Erythroblast (primary cell): ENCODE measurements at regions not wholly inside any gene's neighbourhood (a gene's known extent, or its start where the extent isn't known, plus 50 kb on each side); places are given as distances from the start of the nearest gene placed in this dataset.

Experiments used
- DNase-seq, 2 experiments: peaks; one replicate each; lab custom pipeline; 2025; lab: John Stamatoyannopoulos, UW
- GATA1 ChIP-seq: IDR thresholded peaks from 2 replicates; pipeline ENCODE4 v1.6.1; 2011; ENCODE audit warnings: low read depth, mild to moderate bottlenecking, control low read depth, low read length, moderate library complexity
- POLR2A ChIP-seq: IDR thresholded peaks from 2 replicates; pipeline ENCODE4 v1.6.1; 2011; ENCODE audit warnings: mild to moderate bottlenecking, low read length

DNA sequence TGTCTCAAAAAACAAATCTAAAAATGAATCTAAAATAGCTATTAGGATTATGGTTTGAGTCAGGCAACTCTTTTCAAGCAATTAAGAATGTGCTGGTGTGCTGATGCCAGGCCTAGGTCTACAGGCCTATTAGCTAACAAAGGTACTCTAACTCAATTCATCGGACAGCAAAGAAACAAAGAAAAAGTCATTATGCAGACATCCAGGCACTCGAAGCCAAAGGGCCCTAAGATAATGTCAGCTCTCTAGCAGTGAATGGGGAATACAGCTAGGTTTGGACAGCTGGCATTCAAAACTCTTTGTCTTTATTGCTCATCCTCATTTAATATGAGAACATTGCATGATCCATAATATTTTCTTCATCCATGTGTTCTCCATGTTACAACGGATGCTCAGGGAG lies 108.5 kb downstream of the TMEM114 start:
- DNase-seq, result no peak
- TF ChIP-seq POLR2A (no peak), GATA1 (no peak)

DNA sequence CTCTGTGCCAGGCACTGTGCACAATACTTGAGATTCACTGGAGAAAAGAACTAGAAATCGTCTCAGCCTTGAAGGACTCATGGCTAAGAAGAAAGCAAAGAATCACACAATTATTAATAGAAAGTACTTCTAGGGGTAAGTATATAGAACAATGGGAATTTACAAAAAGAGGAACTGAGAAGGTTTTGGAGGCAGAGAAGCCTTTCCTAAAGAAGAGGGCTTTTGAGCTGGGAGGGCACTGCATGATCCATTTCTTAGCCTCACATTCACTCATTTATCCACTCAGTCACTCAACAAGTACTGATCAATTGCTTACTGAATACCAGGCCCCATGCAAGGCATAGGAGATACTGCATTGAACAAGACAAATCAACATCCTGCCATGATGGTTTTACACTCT lies 113.5 kb downstream of the TMEM114 start:
- TF ChIP-seq POLR2A (no peak), GATA1 (no peak)
- DNase-seq, result no peak

DNA sequence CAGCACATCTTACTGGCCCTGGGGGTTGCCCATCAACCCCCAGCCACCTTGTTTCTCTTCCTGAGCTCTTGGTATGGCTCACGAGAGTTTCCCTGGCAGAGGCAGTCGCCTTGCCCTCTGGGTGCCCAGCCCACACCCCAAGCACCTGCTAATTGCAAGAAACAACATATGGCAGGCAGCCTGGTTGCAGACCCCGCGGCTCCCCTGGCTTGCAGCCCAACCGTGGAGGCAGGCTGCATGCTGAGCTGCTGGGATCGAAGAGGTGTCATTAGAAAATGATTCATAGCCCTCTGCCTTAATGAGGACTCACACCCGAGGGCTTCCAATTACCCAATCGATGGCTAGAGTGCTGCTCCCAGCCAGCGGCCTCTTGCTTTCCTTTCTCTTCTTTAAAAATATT lies 115.7 kb downstream of the TMEM114 start:
- DNase-seq, result no peak
- no peak for TF ChIP-seq POLR2A
- TF ChIP-seq GATA1, result no peak

DNA sequence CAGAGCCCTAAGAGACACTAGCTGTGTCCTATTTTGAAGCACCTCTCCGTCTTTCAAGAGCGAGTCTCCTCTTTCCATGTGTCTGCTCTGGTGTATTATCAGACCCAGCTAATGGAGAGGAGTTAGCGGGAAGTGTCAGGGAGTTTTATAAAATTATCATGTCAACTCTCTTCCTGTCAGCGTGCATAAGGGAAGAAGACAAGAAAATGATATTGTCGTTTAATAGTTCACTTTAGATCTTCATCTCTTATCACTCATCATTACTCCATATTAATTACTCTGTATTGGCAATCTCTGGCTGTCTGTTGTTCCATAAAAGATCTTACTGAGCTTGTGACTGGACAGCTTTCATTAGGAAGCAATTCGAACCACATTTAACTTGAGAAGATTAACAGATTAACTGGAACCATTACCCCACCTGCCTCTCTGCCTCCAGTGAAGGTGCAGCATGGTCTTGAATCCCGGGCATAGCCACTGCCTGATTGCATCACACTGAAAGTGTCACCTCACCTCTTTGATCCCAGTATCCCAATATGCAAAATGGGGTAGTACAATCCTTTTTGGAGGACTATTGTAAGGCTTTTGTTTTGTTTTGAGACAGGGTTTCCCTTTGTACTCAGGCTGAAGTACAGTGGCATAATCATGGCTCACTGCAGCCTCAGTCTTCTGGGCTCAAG lies 121.1 kb downstream of the TMEM114 start:
- TF ChIP-seq GATA1 (no peak), POLR2A (no peak)
- no peak for DNase-seq

DNA sequence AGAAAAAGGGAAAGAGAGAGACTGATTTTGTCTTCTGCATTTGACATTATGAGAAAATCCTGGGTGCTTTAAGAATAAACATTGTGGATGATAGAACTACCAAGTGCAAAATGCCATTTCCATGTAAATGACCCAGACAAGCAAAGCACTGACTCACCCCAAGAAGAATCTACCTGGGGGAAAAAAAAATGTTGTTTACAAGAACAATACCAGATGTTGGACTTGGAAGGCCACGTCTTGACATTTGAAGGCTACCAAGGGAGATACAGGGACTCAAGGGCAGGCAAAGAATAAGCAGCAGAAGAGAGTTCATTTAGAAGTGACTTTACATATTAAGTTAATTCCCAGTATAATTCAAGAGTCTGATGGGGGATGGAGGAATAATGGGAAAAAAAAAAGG lies 125.3 kb downstream of the TMEM114 start:
- TF ChIP-seq POLR2A, result no peak
- TF ChIP-seq GATA1, result no peak
- no peak for DNase-seq

GRCh38 chr16:8459085-8459733 lies 131.1 kb downstream of the TMEM114 start:
- TF ChIP-seq POLR2A (no peak), GATA1 (no peak)
- DNase-seq, result no peak

- TF ChIP-seq POLR2A (no peak), GATA1 (no peak)
- DNase-seq, result no peak
Observed at GRCh38 chr16:8458481-8459046, 131.7 kb downstream of the TMEM114 start.

GRCh38 chr16:8453359-8453758 lies 137.0 kb downstream of the TMEM114 start:
- TF ChIP-seq POLR2A, result no peak
- TF ChIP-seq GATA1, result no peak
- no peak for DNase-seq

DNA sequence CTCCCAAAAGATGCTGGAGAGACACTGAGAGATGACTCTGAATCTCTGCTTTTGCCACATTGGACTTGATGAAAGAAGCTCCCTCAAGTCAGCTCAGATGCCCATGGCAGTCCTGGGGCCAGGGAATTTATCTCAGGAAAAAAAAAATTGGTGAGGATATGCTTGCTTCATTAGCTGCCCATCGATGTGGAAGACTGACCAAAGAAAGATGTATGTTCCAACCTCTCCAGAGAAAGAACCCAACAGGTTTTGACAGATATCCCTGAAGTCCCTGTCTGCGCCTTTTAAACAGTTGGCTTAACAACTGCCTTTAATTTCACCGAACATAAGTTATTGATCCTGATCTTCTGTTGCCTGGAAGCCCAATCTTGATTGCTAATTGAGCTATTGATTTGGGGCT lies 137.4 kb downstream of the TMEM114 start:
- no peak for DNase-seq
- no peak for TF ChIP-seq POLR2A
- TF ChIP-seq GATA1, result no peak

DNA sequence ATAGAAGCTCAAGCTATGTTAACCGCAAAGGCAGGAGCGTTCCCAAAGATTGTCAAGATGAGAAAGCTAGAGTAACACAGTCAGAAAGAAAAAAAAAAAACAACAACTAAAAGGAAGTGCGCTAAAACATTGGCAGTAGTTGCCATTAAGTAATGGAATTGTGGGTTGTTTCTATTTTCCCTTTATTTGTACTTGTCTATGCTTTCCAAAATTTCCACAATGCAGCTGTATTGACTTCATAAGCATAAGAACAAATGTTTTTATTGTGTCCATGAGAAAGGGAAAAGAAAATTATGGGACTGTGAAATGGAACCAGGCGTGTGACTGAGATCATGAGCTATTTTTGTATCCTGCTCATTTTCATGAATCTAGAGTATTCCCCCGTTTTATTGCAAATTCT lies 153.4 kb downstream of the TMEM114 start:
- no peak for DNase-seq
- no peak for TF ChIP-seq POLR2A
- TF ChIP-seq GATA1, result no peak

DNA sequence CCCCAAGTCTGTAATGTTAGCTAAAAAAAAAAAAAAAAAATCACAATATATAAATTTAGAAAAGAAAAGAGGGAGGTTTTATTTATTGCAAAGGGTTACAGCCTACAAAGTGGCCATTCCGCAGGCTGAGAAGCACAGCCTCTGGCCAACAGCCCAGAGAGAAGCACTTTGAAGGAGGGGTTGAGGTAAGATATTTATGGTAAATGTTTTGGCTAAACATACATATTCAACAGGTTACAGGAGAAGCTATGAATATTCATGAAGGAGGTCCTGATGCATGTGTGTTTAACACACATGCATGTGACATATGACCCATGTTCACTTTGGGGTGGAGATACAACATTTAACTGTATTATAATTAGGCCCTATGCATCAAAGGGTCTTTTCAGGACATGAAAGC lies 158.5 kb downstream of the TMEM114 start:
- no peak for DNase-seq
- TF ChIP-seq POLR2A, result no peak
- TF ChIP-seq GATA1, result no peak

GRCh38 chr16:8430401-8430800 lies 159.9 kb downstream of the TMEM114 start:
- DNase-seq, result no peak
- TF ChIP-seq GATA1 (no peak), POLR2A (no peak)

- no peak for DNase-seq
- TF ChIP-seq GATA1 (no peak), POLR2A (no peak)
Observed at GRCh38 chr16:8426569-8426968, 163.7 kb downstream of the TMEM114 start.

- no peak for DNase-seq
- TF ChIP-seq GATA1, result no peak
- TF ChIP-seq POLR2A, result no peak
Observed at GRCh38 chr16:8417145-8417544, 173.2 kb downstream of the TMEM114 start.

- no peak for DNase-seq
- TF ChIP-seq POLR2A (no peak), GATA1 (no peak)
Observed at GRCh38 chr16:8408855-8409567, 181.3 kb downstream of the TMEM114 start.
